ENCODE measurements at regions not wholly inside any gene's neighbourhood (a gene's known extent, or its start where the extent isn't known, plus 50 kb on each side); places are given as distances from the start of the nearest gene placed in this dataset.

DNA sequence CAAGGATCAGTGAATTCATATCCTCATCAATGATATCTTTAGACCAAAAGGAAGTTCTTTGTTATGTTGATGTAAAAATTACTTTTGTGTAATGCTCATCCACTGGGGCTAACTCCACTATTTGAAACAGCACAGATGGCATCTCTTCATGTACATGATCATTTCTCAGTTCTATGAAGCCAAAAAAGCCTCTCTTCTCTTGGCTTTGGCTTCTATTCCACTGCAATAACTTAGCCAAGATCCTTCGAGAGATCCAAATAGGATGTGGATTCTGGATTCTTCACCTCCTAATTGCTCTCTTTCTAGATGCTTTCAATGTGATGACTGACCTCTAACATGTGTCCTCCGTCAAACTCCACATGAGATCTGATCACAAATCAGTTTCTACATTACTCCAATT, 851.2 kb downstream of the GALC start:
- TF ChIP-seq, protein P1, sequence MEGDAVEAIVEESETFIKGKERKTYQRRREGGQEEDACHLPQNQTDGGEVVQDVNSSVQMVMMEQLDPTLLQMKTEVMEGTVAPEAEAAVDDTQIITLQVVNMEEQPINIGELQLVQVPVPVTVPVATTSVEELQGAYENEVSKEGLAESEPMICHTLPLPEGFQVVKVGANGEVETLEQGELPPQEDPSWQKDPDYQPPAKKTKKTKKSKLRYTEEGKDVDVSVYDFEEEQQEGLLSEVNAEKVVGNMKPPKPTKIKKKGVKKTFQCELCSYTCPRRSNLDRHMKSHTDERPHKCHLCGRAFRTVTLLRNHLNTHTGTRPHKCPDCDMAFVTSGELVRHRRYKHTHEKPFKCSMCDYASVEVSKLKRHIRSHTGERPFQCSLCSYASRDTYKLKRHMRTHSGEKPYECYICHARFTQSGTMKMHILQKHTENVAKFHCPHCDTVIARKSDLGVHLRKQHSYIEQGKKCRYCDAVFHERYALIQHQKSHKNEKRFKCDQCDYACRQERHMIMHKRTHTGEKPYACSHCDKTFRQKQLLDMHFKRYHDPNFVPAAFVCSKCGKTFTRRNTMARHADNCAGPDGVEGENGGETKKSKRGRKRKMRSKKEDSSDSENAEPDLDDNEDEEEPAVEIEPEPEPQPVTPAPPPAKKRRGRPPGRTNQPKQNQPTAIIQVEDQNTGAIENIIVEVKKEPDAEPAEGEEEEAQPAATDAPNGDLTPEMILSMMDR (conservative IDR thresholded peaks at IDR 0.05; ENCODE audit: low read depth, low read length), result no peak
- no peak for TF ChIP-seq EZH2 (IDR thresholded peaks at IDR 0.05; ENCODE audit: borderline replicate concordance, low read depth, low read length, poor library complexity, severe bottlenecking)
